Activated naive CD4-positive, alpha-beta T cell treated with anti-CD3 and anti-CD28 coated beads for 36 hours (primary cell): ENCODE measurements at regions not wholly inside any gene's neighbourhood (a gene's known extent, or its start where the extent isn't known, plus 50 kb on each side); places are given as distances from the start of the nearest gene placed in this dataset.

Source experiments
- CTCF ChIA-PET: fragments of 350-600 bp; sonication (Branson Sonifier 250); formaldehyde crosslinking; loops from one replicate; lab custom pipeline; 2021; ENCODE audit warnings: antibody characterized with exemption; lab: Charles Lee
- DNase-seq: peaks from one replicate; pipeline ENCODE4 v3.0.0-alpha.2; 2020
- H3K27ac Mint-ChIP-seq: one replicate; pipeline ENCODE4 v1.8.0; 2021; ENCODE audit warnings: mild to moderate bottlenecking, mixed read lengths
- H3K27me3 Mint-ChIP-seq: one replicate; pipeline ENCODE4 v1.8.0; 2021; ENCODE audit warnings: low read depth, mixed read lengths
- H3K36me3 Mint-ChIP-seq: one replicate; pipeline ENCODE4 v1.8.0; 2021; ENCODE audit warnings: low read depth, mixed read lengths
- H3K4me1 Mint-ChIP-seq: one replicate; pipeline ENCODE4 v1.8.0; 2021; ENCODE audit warnings: low read depth, mixed read lengths
- H3K4me3 Mint-ChIP-seq: one replicate; pipeline ENCODE4 v1.8.0; 2021; ENCODE audit warnings: mild to moderate bottlenecking, moderate library complexity, mixed read lengths
- H3K9me3 Mint-ChIP-seq: one replicate; pipeline ENCODE4 v1.8.0; 2021; ENCODE audit warnings: mixed read lengths
- intact Hi-C: fragments of 100-400 bp; cut with micrococcal nuclease; formaldehyde crosslinking; loops from one replicate; pipeline ENCODE4 v1.15.1; 2023

GRCh38 chr20:39163993-39164392 is 201.8 kb downstream of the DHX35 start:
- no peaks in the 10 kb centered on the region for H3K36me3 Mint-ChIP-seq
- no peak for DNase-seq
- no peak overlapping the region for H3K4me3 Mint-ChIP-seq
- CTCF ChIA-PET, result interaction anchor here (0.7 kb wide), 1 partner anchor 1619 kb away, joined by 6 read pairs; no protein-coding TSS in a partner anchor
- no peaks in the 10 kb centered on the region for H3K9me3 Mint-ChIP-seq
- no peak overlapping the region for H3K27ac Mint-ChIP-seq
- no peaks in the 10 kb centered on the region for H3K27me3 Mint-ChIP-seq
- intact Hi-C loops, result no loop called here
- H3K4me1 Mint-ChIP-seq, result no peaks in the 10 kb centered on the region

GRCh38 chr20:39161900-39162299 is 199.8 kb downstream of the DHX35 start:
- H3K9me3 Mint-ChIP-seq, result no peaks in the 10 kb centered on the region
- H3K4me3 Mint-ChIP-seq, result no peak overlapping the region
- intact Hi-C loops, result no loop called here
- no peak overlapping the region for H3K27ac Mint-ChIP-seq
- DNase-seq, result no peak
- no peaks in the 10 kb centered on the region for H3K36me3 Mint-ChIP-seq
- H3K4me1 Mint-ChIP-seq, result no peaks in the 10 kb centered on the region
- CTCF ChIA-PET, result no interaction called here
- no peaks in the 10 kb centered on the region for H3K27me3 Mint-ChIP-seq

- H3K4me1 Mint-ChIP-seq, result no peaks in the 10 kb centered on the region
- H3K27me3 Mint-ChIP-seq, result peaks cover 4% of the 10 kb centered on the region
- no peak for DNase-seq
- intact Hi-C loops, result no loop called here
- H3K27ac Mint-ChIP-seq, result no peak overlapping the region
- no peaks in the 10 kb centered on the region for H3K36me3 Mint-ChIP-seq
- no peak overlapping the region for H3K4me3 Mint-ChIP-seq
- CTCF ChIA-PET, result no interaction called here
- H3K9me3 Mint-ChIP-seq, result no peaks in the 10 kb centered on the region
These were observed 193.8 kb downstream of the DHX35 start for GRCh38 chr20:39155971-39156370.

- intact Hi-C loops, result no loop called here
- CTCF ChIA-PET, result no interaction called here
- H3K27ac Mint-ChIP-seq, result no peak overlapping the region
- no peak overlapping the region for H3K4me3 Mint-ChIP-seq
- peaks cover 9% of the 10 kb centered on the region for H3K27me3 Mint-ChIP-seq
- no peaks in the 10 kb centered on the region for H3K36me3 Mint-ChIP-seq
- DNase-seq, result no peak
- H3K9me3 Mint-ChIP-seq, result no peaks in the 10 kb centered on the region
- no peaks in the 10 kb centered on the region for H3K4me1 Mint-ChIP-seq
These were observed 190.6 kb downstream of the DHX35 start for GRCh38 chr20:39152742-39153141.

GRCh38 chr20:39152126-39152525 is 190.0 kb downstream of the DHX35 start:
- DNase-seq, result no peak
- intact Hi-C loops, result no loop called here
- no peak overlapping the region for H3K4me3 Mint-ChIP-seq
- H3K4me1 Mint-ChIP-seq, result no peaks in the 10 kb centered on the region
- H3K27me3 Mint-ChIP-seq, result peaks cover 9% of the 10 kb centered on the region
- H3K9me3 Mint-ChIP-seq, result no peaks in the 10 kb centered on the region
- CTCF ChIA-PET, result no interaction called here
- H3K27ac Mint-ChIP-seq, result no peak overlapping the region
- no peaks in the 10 kb centered on the region for H3K36me3 Mint-ChIP-seq

- intact Hi-C loops, result no loop called here
These were observed 188.4 kb downstream of the DHX35 start for GRCh38 chr20:39150501-39150900.

GRCh38 chr20:39146394-39146793 is 184.2 kb downstream of the DHX35 start:
- no peak overlapping the region for H3K27ac Mint-ChIP-seq
- no peak for DNase-seq
- H3K4me1 Mint-ChIP-seq, result no peaks in the 10 kb centered on the region
- H3K27me3 Mint-ChIP-seq, result peaks cover 7% of the 10 kb centered on the region
- H3K9me3 Mint-ChIP-seq, result no peaks in the 10 kb centered on the region
- H3K4me3 Mint-ChIP-seq, result no peak overlapping the region
- CTCF ChIA-PET, result no interaction called here
- no peaks in the 10 kb centered on the region for H3K36me3 Mint-ChIP-seq
- intact Hi-C loops, result no loop called here

More at GRCh38 chr20:39150501-39150900, 188.4 kb downstream of the DHX35 start:
- DNase-seq, result no peak
- Mint-ChIP-seq H3K27ac (no peak overlapping the region), H3K36me3 (no peaks in the 10 kb centered on the region), H3K9me3 (no peaks in the 10 kb centered on the region), H3K27me3 (peaks cover 6% of the 10 kb centered on the region), H3K4me1 (no peaks in the 10 kb centered on the region), H3K4me3 (no peak overlapping the region)
- CTCF ChIA-PET, result no interaction called here

- H3K36me3 Mint-ChIP-seq, result no peaks in the 10 kb centered on the region
- no peaks in the 10 kb centered on the region for H3K4me1 Mint-ChIP-seq
These were observed 183.8 kb downstream of the DHX35 start for GRCh38 chr20:39145921-39146320.

GRCh38 chr20:39144757-39145156 is 182.6 kb downstream of the DHX35 start:
- H3K9me3 Mint-ChIP-seq, result no peaks in the 10 kb centered on the region
- intact Hi-C loops, result no loop called here
- H3K4me1 Mint-ChIP-seq, result no peaks in the 10 kb centered on the region
- peaks cover 4% of the 10 kb centered on the region for H3K27me3 Mint-ChIP-seq
- CTCF ChIA-PET, result no interaction called here
- H3K36me3 Mint-ChIP-seq, result no peaks in the 10 kb centered on the region
- no peak overlapping the region for H3K27ac Mint-ChIP-seq
- no peak for DNase-seq
- no peak overlapping the region for H3K4me3 Mint-ChIP-seq

More at GRCh38 chr20:39145921-39146320, 183.8 kb downstream of the DHX35 start:
- Mint-ChIP-seq H3K9me3 (no peaks in the 10 kb centered on the region), H3K27me3 (peaks cover 7% of the 10 kb centered on the region), H3K4me3 (no peak overlapping the region), H3K27ac (no peak overlapping the region)
- intact Hi-C loops, result no loop called here
- no peak for DNase-seq
- CTCF ChIA-PET, result no interaction called here

GRCh38 chr20:39142407-39143096 is 180.4 kb downstream of the DHX35 start:
- Mint-ChIP-seq H3K27ac (no peak overlapping the region), H3K9me3 (no peaks in the 10 kb centered on the region), H3K4me3 (no peak overlapping the region), H3K27me3 (peaks cover 2% of the 10 kb centered on the region), H3K36me3 (no peaks in the 10 kb centered on the region), H3K4me1 (no peaks in the 10 kb centered on the region)
- CTCF ChIA-PET, result no interaction called here
- DNase-seq, result no peak
- intact Hi-C loops, result no loop called here

GRCh38 chr20:39137299-39137698 is 175.2 kb downstream of the DHX35 start:
- no peak for DNase-seq
- no peaks in the 10 kb centered on the region for H3K4me1 Mint-ChIP-seq
- H3K27me3 Mint-ChIP-seq, result no peaks in the 10 kb centered on the region
- CTCF ChIA-PET, result no interaction called here
- H3K4me3 Mint-ChIP-seq, result no peak overlapping the region
- no peaks in the 10 kb centered on the region for H3K36me3 Mint-ChIP-seq
- no peak overlapping the region for H3K27ac Mint-ChIP-seq
- intact Hi-C loops, result no loop called here
- no peaks in the 10 kb centered on the region for H3K9me3 Mint-ChIP-seq

GRCh38 chr20:39136798-39137197 is 174.7 kb downstream of the DHX35 start:
- CTCF ChIA-PET, result interaction anchor here (1.6 kb wide), 1 partner anchor 87 kb away, joined by 3 read pairs; no protein-coding TSS in a partner anchor
- DNase-seq, result no peak
- H3K4me3 Mint-ChIP-seq, result no peak overlapping the region
- no peak overlapping the region for H3K27ac Mint-ChIP-seq
- no peaks in the 10 kb centered on the region for H3K36me3 Mint-ChIP-seq
- no peaks in the 10 kb centered on the region for H3K9me3 Mint-ChIP-seq
- no peaks in the 10 kb centered on the region for H3K27me3 Mint-ChIP-seq
- H3K4me1 Mint-ChIP-seq, result no peaks in the 10 kb centered on the region
- intact Hi-C loops, result no loop called here

GRCh38 chr20:39135885-39136544 is 173.9 kb downstream of the DHX35 start:
- H3K4me1 Mint-ChIP-seq, result no peaks in the 10 kb centered on the region
- DNase-seq, result no peak
- H3K9me3 Mint-ChIP-seq, result no peaks in the 10 kb centered on the region
- no peaks in the 10 kb centered on the region for H3K27me3 Mint-ChIP-seq
- no peaks in the 10 kb centered on the region for H3K36me3 Mint-ChIP-seq
- no peak overlapping the region for H3K4me3 Mint-ChIP-seq
- H3K27ac Mint-ChIP-seq, result no peak overlapping the region
- intact Hi-C loops, result no loop called here
- CTCF ChIA-PET, result interaction anchor here (1.6 kb wide), 1 partner anchor 86 kb away, joined by 3 read pairs; no protein-coding TSS in a partner anchor
